Amniotic stem cell (primary cell): ENCODE measurements at regions not wholly inside any gene's neighbourhood (a gene's known extent, or its start where the extent isn't known, plus 50 kb on each side); places are given as distances from the start of the nearest gene placed in this dataset.

Source experiments
- DNase-seq: peaks from one replicate; lab custom pipeline; 2025; lab: John Stamatoyannopoulos, UW

DNA sequence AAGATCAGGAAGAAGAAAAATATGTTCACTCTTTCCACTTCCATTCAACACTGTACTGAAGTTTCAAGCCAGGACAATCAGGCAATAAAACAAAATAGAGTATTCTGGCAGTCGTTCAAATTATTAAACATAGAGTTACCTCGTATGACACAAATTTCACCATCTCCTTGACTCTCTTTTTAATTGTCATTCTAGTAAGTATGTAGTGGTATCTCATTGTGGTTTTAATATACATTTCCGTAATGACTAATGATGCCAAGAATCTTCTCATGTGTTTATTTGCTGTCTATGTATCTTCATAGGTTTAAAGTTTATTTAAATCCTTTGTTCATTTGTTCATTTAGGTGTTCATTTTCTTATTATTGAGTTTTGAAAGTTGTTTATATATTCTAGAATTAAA is 352.2 kb downstream of the IDS start:
- DNase-seq = no peak

DNA sequence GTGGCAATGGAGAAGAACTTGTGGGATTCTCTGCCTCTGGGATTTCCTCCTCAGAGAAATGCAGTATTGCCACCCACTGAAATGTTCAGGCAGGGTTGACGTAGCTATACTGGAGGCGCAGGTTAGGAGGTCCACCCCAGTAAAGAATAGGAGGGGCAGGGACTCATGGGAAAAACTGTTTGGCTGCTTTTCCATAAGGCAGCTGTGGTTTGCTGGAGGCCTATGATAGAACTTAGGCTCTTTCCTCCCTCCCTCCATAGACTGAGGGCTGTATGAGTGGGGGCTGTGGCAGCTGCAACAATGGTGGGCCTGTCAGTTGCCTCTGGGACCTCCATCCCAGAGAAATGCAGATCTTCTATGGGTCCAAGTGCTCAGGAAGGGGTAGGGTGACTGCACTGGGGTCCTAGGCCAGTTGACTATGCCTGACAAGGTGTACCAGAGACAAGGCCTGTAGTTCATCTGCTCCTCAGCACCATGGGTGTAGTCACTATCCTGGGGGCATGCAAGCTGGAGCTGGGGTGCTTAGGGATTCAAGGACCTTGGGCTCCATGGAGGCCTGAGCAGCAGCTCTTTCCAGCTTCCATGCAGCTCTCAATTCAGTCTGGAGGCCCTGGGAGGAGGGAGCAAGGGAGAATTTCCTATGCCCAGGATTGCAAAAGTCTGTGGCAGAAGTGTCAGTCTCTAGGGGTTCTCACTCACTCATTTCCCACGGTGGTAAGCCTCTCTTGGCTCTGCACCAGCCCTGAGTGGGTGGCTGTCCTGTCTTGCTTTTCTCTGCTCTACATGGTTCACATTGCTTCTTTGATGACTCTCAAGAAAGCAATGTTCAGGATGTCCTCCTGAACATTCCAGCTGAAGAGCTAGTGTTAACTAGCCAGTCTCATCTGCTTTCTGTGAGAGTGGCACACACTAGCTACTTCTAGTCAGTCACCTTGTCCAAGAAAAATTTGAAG is 353.0 kb downstream of the IDS start:
- no peak for DNase-seq

DNA sequence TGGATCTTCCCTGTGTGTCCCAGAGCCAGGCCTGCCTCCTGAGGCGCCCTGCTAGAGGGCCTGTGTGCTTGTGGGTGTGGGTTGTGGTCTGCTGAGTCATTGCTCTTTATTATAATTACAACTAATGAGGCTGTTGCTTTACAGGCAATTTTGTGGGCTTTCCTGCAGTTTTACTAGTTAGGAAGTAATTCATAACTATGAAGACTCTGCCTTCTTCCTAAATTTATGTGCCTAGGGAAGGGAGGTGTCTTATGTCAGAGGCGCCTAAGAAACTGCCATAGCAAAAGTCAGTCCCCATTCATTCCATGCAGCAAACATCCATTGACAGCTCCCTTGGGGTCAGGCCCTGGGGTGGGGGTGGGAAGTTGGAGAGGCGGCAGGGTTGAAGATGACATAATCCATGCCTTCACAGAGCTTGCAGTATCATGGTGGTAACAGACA is 359.2 kb downstream of the IDS start:
- DNase-seq = no peak

DNA sequence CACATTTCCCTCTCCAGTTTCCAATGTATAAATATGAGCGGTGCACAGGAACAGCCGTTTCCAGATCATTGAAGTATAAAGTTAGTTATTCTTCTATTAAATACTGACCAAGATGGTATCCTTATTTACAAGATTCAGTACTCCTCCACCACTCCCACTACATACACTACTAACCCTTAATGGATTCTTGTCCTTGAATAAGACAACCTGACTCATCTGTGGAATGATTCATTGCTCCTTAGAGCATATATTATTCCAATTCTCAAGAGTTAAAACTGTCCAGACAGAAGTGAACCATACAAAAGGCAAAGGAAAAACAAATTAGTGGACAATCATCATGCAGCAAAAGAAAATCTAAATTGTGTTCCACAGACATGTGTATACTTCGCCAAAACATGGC is 373.3 kb downstream of the IDS start:
- DNase-seq = no peak

DNA sequence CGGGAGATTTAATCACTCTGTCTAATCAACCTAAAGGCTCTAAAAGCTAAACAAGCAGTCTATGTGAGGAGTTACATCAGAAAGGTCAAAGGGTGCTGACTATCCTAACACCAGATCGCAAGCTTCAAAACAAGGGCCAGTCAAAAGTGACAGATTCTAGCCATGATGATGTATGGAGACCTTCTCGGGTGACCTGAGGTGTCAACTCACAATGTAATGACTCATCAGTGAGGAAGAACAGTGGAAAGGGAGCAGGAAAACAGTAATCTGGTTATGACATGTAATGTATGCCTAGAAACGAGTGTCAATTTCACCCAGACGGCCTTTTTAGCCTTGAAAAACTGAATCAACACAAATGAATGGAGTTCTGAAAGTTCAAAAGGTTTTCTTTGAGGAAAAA is 375.3 kb downstream of the IDS start:
- DNase-seq = no peak

DNA sequence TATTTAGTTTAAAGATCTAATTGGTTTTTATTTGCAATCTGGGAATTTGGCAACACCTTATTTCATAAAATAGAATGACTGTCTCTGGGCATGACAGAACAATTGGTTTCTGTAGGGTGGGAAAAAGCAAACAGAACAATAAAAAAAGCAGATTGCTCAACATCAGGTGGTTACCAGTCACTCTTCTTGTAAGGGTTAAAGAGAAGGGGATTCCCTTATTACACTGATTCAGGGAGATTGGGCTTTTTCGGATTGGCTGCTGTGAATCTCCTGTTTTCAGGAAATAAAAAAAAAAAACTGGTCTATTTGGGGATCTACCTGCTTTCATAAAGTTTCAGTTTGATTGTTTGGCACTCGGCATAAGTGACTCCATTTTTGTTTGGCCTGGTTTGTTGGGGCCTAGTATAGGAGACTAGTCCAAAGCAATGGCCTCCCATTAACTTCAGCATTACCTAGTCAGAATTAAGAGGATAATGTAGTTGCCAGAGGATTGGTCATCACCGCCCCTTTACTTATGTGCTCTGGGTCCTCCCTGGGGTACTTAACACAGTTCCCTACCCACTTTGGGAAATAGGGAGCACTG is 380.5 kb downstream of the IDS start:
- DNase-seq = no peak

DNA sequence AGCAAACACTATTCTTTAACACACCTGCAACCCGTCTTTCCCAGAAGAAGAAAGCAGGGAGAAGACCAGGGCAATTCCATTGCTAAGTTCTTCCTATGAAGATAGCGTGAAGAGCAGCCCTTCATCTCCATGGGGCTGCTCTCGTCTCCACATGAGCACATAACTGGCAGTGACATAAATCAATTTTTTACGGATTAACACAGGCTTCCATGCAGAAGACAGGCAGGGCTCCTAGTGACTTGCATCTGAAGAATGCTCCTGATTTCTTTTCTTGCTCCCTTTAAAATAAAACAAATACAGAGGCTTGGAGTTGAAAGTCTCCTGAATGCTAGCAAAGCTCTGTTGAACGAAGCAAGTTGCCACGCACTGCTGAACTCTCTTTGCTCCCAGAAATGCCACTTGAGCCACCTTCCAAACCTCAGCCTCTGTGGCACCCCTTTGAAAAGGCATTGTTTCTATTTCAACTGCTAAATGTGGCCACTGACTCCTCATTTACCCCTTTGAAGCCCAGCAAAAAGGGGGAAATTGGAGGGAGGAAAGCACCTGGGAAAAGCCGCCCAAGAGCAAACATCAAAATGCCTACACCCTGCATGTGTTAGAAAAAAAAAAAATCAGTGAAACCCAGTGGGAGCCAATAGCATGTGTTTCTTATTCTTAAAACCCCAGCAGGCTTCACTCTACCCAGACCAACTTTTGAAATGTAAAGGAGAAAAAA is 383.7 kb downstream of the IDS start:
- no peak for DNase-seq

DNA sequence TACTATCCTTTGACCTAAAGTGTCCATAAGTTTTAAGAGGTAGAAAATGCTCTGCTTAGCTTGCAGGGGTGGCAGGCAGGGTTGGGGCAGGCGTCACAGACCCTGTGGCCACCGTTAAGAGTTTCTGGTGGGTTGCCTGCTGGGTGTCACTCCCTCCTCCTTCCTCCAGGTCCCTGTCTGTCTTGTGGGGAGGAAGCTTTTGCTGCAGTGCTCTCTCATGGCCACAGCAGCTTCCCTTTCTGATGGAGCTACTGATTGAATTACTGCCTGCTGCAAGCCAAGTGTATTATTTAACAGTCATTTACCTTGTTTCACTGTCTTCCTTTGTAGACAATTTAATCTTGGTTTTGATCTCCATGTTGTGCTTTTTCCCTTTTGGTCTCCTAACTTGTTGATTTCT is 384.6 kb downstream of the IDS start:
- DNase-seq = no peak

DNA sequence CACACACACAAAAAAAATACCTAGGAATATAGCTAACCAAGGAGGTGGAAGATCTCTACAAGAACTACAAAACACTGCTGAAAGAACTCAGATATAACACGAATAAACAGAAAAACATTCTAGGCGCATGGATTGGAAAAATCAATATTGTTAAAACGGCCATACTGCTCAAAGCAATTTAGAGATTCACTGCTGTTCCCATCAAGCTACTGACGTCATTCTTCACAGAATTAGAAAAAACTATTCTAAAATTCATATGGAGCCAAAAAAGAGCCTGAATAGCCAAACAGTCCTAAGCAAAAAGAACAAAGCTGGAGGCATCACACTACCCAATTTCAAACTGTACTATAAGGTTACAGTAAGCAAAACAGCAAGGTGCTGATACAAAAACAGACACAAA is 390.2 kb downstream of the IDS start:
- DNase-seq = no peak

DNA sequence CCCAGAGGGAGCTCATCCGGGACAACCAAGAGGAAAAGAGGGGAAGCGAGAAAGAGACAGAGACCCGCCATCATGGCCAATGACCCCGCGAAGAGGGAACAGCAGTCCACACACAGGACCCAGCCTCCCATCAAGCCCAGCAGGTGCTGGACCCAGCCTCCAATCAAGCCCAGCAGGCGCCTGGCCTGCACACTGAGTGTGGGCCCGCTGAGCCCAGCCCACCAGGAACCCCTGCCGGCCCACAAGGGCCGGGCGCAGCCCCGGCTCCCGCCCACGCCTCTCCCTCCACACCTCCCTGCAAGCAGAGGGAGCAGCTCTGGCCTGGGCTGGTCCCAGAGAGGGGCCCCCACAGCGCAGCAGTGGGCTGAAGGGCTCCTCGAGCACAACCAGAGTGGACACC is 391.1 kb downstream of the IDS start:
- DNase-seq = no peak

DNA sequence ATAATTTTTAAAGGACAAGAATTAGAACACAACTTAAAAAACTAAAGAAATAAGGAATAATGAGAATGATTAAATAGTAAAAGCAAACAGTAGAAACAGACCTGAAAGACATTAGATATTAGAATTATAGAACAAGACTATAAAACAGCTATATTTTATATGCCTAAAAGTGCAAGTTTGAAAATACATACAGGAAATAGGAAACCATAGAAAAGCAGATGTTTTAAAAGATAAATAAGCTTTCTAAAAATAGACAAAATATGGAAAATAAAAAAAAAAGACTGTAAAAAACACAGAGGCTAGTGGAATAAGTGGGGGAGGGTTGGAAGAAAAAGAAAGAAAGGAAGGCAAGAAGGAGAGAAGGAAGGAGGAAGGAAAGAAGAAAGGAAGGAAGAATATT is 407.3 kb downstream of the IDS start:
- DNase-seq = no peak

DNA sequence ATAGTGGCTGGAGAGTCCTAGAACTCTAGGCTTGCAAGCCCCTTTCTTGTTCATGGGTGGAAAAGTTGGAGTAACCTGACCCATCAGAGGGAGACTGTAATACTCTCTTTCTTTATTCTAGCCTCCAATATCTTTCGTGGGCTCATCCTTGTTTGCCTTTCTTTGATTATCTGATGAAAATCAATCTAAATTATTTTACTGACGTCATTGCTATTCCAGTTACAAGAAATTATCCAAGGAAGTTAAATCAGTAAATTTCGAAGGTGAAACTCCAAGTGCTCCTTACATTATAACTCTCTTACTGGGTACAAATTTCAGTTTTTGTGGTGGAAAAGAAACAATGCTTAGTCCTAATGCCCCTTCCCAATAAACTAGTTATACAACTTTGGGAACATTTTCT is 412.9 kb downstream of the IDS start:
- DNase-seq = no peak

DNA sequence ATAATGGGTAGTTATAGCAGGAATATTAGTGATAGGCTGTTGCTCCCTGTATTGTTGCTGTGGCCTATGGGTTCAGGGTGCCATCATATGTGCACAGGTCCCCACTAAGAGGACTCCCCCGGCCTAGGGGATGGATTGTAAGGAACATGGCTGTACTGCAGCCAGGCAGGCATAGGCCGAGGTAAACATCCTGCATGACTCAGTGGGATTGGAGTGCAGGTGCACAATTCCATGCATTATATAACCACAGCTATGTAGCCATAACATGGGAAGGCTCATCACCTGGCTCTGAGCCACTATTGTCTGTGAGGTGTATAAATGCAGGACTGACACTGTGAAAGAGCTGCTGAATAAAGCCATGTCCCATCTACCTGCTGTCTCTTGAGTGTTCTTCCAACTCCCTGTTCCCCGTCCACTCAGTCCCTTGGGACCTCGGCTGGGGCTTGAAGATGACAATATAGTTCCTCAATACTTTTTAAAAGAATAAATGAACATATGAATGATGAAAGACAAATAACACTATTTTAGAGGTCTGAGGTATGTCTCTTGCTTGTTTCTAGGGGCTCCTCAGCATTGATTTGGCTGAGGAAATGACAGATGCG is 425.2 kb downstream of the IDS start:
- DNase-seq = no peak

DNA sequence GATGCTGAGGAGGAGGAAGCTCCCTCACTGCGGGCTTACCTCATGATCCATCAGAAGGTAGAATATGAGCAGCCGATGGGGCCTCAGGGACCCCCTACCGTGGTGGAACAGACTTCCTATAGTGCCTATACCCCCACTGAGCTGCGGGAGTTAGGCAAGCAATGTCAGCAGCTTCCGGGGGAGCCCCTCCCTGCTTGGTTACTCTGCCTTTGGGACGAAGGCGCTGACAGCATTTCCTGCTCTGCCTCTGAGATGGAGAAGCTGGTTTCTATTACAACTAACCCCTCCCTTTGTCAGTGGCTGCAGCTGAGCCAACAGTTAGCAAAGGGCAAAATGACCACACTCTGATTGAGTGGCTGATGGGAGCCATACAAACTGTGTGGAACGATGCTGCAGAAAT is 430.7 kb downstream of the IDS start:
- no peak for DNase-seq

DNA sequence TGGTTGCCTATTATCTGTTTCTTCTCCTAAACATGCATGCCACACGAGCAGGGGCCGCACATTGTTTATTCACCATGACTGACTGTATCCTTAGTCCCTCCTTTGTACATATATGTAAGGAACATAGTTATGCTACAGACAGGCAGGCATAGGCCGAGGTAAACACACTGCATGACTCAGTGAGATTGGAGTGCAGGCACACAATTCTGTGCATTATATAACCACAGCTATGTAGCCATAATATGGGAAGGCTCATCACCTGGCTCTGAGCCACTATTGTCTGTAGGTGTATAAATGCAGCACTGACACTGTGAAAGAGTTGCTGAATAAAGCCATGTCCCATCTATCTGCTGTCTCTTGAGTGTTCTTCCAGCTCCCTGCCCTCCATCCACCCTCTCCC is 431.6 kb downstream of the IDS start:
- DNase-seq = no peak

DNA sequence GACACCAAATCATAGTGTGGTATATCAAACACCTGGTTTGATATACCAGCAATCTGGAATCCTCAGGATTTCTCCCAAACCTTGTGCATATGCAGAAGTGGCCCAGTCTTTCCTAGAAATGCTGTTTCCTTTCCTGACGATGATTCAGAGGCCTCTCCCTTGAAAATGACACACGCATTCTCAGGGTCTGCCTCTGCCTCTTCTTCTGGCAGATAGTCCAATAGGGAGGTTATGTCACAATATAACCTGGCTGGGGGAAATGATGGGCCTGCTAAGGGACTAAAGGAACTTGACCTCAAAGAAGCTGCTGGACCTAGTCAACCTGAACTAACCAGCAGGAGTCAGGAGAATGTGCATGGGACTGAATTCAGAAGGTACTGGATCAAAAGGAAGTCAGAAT is 435.2 kb downstream of the IDS start:
- DNase-seq = no peak

DNA sequence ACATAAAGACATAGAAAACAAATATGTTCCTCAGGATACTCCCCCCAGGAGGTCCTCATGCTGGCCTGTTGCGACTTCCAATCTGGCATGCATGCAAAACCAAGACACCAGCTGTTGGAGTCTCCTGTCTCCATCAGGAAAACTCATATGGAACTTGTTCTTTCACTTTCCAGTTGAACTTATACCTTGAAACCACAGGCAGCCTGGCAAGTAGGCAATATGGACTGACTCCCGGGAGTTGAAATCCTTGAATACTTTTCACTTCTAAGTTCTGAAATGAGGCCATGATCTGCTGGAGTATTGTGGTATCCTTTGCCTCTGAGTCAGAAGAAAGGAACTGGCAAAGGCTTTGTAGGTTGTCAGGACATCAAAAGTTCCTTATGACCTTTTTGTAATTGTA is 444.2 kb downstream of the IDS start:
- no peak for DNase-seq
